ENCODE measurements at regions not wholly inside any gene's neighbourhood (a gene's known extent, or its start where the extent isn't known, plus 50 kb on each side); places are given as distances from the start of the nearest gene placed in this dataset.
A peak's percentile ranks its signal among the peaks of the same experiment; 100 is the strongest.

- DNase-seq = no peak
These were observed 109.1 kb upstream of the GGTLC1 start for GRCh38 chr20:24097506-24098245.

GRCh38 chr20:24096864-24097450 lies 108.4 kb upstream of the GGTLC1 start:
- DNase-seq = no peak

GRCh38 chr20:24096264-24096663 lies 107.7 kb upstream of the GGTLC1 start:
- no peak for DNase-seq

GRCh38 chr20:24095756-24096155 lies 107.2 kb upstream of the GGTLC1 start:
- DNase-seq = no peak

GRCh38 chr20:24095303-24095702 lies 106.7 kb upstream of the GGTLC1 start:
- DNase-seq = no peak

- DNase-seq = no peak
These were observed 101.0 kb upstream of the GGTLC1 start for GRCh38 chr20:24089576-24089975.

GRCh38 chr20:24086121-24086520 lies 97.5 kb upstream of the GGTLC1 start:
- DNase-seq = no peak

GRCh38 chr20:24084281-24084680 lies 95.7 kb upstream of the GGTLC1 start:
- no peak for DNase-seq

GRCh38 chr20:24081077-24081476 lies 92.5 kb upstream of the GGTLC1 start:
- DNase-seq = no peak

- DNase-seq = no peak
These were observed 91.3 kb upstream of the GGTLC1 start for GRCh38 chr20:24079661-24080412.

GRCh38 chr20:24077145-24077544 lies 88.6 kb upstream of the GGTLC1 start:
- no peak for DNase-seq

GRCh38 chr20:24070679-24071078 lies 82.1 kb upstream of the GGTLC1 start:
- DNase-seq = no peak

- peak; percentile 34 for DNase-seq
These were observed 77.6 kb upstream of the GGTLC1 start for GRCh38 chr20:24066076-24066700.

GRCh38 chr20:24064915-24065314 lies 76.3 kb upstream of the GGTLC1 start:
- no peak for DNase-seq

GRCh38 chr20:24064092-24064491 lies 75.5 kb upstream of the GGTLC1 start:
- DNase-seq = no peak

- DNase-seq = no peak
These were observed 74.5 kb upstream of the GGTLC1 start for GRCh38 chr20:24063100-24063499.

GRCh38 chr20:24060851-24061590 lies 72.4 kb upstream of the GGTLC1 start:
- DNase-seq = no peak

GRCh38 chr20:24059174-24059573 lies 70.6 kb upstream of the GGTLC1 start:
- DNase-seq = no peak

GRCh38 chr20:24056491-24056890 lies 67.9 kb upstream of the GGTLC1 start:
- DNase-seq = no peak

- DNase-seq = no peak
These were observed 64.2 kb upstream of the GGTLC1 start for GRCh38 chr20:24052599-24053275.

GRCh38 chr20:24051160-24051559 lies 62.6 kb upstream of the GGTLC1 start:
- no peak for DNase-seq

GRCh38 chr20:24050119-24050518 lies 61.5 kb upstream of the GGTLC1 start:
- DNase-seq = no peak

All from central memory CD4-positive, alpha-beta T cell (primary cell).